ENCODE measurements at regions not wholly inside any gene's neighbourhood (a gene's known extent, or its start where the extent isn't known, plus 50 kb on each side); places are given as distances from the start of the nearest gene placed in this dataset.
A peak's percentile ranks its signal among the peaks of the same experiment; 100 is the strongest.

DNA sequence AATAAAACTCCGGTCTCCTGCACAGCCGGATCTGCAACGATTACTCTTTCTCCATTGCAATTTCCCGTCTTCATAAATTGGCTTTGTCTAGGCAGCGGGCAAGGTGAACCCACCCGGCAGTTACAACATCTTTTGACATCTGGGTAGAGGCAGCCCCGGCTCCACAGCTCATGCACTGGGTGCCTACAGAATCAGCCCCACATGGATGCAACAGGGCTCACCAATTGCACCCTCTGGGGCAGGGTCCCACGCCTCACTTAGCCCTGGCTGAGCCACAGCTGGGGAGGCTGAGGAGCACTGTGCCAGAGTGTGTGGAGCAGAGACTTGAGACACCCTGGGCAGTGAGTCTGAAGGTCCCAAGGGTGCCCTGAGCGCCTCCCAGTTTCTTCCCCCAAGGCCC is 710.2 kb downstream of the TBC1D22A start:
- DNase-seq: no peak

DNA sequence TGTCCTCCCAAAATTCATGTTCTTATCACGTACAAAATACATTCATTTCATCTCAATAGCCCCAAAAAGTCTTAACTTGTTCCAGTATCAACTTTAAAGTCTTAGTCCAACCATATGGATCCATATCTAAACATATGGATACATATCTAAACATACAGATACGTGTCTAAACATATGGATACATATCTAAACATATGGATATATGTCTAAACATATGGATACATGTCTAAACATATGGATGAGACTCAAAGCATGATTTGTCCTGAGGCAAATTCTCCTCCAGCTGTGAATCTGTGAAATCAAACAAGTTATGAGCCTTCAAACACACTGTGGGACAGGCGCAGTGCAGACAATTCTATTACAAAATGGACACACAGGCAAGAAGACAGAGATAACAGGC is 709.0 kb downstream of the TBC1D22A start:
- no peak for DNase-seq

DNA sequence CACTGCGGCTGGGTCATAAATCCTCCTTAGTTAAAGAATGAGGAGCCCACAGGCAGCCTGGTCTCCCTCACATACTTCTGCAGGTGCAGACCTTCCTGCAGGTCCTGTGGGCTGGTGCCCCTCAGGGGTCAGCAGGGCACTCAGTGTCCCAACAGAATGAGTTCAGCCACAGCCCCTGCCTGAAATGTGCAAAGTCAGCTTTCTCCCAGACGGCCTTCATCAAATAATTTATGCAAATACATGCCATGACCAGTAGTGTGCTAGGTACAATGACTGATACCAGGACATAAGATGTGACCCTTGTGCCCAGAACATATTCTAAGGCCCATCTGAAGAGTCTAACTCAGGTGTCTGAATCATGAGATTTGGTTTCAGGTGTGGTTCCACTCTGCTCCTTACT is 703.4 kb downstream of the TBC1D22A start:
- no peak for DNase-seq

- DNase-seq: no peak
Observed at GRCh38 chr22:47465222-47465621, 702.8 kb downstream of the TBC1D22A start.

GRCh38 chr22:47463220-47463619 is 700.8 kb downstream of the TBC1D22A start:
- DNase-seq: no peak

GRCh38 chr22:47460861-47461260 is 698.4 kb downstream of the TBC1D22A start:
- DNase-seq: no peak

DNA sequence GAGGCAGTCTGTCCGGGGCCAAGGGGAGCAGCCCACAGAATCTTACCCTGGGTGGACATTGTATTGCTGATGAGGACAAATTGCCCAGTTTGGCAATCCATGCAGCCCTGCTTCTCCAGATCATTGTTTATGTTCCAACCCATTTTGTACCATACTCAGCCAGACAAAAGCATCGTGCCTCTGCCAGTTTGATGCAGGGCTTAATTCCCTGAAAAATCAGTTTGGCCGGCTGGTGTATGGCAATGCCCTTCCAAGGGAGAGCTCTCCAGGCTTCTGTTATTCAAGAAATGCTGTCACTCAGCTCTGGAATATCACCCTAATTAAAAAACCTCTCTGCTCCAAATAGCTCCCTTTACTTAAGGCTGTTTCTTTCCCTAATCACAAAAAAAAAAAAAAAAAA is 697.7 kb downstream of the TBC1D22A start:
- DNase-seq: no peak

DNA sequence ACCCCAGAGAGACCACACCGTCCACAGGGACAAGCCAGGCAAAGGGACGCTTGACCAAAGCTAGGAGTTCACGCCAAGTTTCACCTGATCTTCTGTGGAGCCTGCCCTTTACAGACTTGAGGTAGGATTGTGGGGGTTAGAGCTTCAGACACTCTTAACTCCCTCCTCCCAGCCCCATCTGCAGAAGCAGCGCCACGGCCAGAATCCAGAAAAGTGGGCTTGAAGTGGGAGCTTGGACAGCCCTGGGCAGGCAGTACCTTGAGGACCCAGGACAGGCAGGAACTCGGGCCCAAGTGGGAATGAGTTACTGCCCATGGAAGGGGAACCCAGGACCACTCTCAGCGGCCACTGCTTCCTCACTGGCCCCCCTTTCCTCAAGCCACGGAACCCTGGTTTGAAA is 695.9 kb downstream of the TBC1D22A start:
- no peak for DNase-seq

GRCh38 chr22:47457509-47458300 is 695.3 kb downstream of the TBC1D22A start:
- no peak for DNase-seq

DNA sequence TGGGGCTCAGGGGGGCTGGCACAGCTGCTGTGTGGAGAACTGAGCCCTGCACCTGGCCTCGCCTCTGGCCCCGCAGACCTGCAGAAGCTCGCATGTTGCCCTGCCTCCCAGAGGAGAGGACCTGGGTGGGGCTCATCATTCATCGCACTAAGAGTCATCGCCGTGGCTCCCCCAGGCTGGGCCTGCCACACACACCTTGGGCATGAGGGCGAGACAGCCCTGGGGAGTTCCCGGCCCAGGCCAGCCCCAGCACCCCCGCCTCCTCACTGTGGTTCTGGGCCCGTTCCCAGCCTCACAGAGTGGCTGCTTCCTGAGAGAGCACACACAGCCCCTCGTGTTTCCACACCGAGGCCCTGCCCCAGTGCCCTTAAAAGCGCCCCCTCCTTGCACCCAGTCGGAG is 694.6 kb downstream of the TBC1D22A start:
- DNase-seq: no peak

DNA sequence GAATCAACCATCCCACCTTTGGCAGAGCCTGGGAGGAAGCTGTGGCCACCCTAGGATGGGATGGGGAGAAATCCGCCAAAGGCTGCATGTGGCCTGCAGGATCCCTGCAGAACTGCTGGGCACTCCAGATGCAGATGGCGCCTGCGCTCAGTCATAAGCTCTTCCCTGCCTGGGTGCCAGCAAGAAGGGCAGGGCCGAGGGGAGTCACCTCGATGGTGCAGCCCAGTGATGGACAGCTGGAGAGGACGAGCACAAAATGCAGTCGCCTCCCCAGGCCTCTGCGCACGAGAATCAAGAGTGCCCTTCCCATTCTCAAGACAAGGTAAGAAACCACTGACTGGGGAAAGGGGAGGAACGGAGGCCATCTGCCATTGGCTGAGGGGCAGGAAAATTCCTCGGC is 693.6 kb downstream of the TBC1D22A start:
- no peak for DNase-seq

GRCh38 chr22:47453049-47453448 is 690.6 kb downstream of the TBC1D22A start:
- DNase-seq: no peak

DNA sequence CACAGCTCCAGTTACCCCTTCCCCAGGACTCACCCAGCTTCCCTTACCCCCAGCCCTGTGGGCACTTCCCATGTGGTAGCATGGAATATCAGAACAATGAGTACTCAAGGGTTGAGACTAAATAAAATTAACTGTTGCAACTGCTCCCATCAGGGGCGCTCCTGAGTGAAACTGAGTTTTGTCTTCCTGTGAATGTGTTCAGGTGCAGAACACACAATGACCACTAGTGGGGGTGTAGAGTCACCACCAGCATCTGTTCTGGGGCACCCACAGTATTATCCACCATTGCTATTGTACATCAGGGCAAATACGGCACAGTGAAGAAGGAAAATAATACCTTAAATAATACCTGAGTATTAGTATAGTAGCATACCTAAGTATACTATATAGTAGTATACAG is 689.7 kb downstream of the TBC1D22A start:
- DNase-seq: peak; percentile 18

DNA sequence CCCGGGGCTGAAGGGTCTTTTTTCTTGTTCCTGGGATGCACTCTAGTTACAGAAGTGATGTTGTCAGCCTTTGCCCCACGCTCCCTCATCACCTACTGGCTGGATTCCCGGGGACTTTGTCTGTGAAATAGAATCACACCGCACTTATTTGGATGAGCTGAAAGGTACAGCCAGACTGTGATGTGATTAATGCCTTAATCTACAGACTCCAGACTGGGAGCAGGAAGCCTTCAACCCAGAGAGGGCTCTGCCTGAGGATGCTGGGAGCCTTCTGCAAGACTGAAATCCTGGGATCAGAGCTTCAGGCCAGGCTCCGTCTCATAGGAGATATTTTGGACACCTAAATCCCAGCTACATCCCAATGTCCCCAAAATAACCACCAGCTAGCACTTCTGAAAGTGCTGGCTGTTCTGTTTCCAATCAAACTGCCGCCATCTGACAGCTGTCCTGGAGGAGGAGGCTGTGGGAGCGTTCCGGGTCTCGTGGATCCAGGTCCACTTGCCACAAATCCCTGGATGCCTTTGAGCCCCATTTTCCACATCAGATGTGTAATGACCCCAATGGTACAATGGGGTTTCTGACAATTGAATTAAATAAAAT is 688.5 kb downstream of the TBC1D22A start:
- DNase-seq: no peak

DNA sequence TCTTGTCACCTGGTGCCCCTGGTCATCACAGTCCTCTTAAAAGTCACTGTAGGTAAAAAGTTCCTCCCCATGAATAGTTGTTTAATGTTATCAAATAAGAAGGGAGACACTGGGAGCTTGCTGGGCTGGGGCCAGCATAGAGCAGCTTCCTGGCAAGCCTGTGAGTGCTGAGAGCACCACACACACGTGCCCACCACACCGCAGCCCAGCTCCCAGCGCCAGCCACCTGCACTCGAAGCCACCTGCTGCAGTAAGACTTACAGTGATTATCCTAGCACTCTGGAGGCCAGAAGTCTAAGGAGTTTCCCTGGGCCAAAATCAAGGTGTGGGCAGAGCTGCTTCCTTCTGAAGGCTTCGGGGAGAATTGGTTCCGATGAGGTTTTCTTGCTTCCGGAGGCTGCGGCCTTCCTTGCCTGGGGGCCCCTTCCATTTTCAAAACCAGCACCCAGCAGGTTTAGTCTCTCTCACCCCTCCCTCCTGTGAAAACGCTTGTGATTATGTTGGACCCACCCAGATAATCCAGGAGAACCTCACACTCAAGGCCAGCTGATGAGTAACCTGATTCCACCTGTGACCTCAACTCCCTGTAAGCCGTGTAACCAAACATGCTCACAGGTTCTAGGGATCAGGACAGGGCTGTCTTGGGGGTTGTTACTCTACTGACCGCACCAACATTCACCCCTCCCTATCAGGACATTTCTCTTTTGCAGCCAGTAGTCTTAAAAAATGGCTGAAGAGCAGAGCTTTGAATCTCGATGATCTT is 687.2 kb downstream of the TBC1D22A start:
- no peak for DNase-seq

DNA sequence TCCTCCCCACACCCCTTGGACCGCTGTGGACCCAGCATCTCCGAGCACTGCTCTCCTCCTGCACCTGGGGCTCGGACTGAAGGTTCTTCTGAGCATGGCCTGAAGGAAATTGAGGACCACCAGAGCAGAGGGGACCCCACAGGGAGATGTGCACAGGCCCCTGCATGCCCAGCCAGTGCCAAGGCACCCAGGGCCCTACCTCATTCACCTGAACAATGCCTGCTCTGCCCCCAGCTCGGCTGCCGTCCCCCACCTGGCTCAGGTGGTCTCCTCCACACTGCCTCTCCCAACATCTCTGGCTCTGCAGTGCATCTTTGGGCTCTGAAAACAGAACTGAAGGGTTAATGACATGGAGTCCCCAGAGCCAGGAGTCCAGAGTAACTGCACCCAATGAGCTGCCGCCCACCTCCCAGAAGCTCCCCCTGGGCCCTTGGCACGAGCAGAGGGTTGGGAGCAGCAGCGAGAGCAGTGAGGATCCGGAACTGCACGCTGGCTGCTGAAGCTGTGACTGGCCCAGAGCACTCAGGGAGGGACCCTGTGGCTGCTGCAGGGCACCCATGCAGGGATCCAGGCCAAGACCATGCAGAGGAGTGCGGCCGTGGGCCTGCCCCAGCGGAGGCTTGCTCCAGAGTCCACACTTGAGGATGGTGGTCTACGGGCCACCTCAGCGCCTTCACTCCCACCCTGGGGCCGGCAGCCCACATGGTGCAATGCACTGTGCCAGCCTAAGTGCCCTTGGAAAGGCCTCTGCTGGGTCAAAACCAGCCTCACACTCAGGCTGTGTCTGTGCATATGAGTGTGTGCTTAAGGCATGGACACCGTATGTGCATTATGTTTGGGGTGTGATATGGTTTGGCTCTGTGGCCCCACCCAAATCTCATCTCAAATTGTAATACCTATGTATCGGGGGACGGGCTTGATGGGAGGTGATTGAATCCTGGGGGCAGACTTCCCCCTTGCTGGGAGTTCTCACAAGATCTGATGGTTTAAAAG is 686.1 kb downstream of the TBC1D22A start:
- no peak for DNase-seq

DNA sequence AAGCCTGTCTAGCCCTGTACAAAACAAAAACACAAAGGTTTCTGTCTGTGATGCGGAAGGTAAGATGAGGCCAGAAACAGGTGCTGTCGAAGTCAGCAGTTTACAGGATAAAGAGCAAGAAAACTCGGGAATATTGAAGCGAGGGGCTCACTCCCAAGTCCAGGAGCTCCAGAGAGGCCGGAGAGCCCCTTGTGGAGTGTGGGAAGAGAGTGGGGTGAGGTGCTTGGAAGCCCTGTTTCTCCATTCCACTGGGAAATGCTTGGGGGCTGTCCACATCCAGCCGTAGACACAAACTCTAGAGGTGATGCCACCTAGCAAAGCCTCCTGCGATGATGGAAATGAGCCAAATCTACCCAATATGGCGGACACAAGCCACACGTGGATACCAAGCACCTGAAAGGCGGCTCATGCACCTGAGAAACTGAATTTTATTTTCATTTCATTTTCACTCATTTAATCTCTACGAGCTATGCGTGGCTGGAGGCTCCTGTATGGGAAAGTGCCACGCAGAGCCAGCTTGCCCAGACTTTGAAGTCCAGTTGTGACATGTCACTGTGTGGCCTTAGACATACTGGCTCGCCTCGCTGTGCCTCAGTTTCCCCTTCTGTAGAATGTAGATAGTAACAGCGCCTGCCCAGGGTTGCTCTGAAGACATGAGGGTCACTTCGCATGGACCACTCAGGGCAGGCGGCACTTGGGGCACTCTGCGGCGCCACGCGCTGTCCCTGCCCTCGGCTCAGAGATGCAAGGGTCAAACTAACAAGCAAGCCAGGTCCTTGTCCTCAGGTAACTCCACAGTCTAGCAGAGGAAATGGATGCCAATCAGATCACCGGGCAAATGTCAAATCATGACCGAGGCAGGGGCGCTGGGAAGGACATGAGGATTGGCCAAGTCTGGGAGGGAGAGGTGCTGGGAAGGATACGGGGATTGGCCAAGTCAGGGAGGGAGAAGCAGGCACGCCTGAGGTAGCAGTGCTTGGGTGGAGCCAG is 684.7 kb downstream of the TBC1D22A start:
- no peak for DNase-seq

DNA sequence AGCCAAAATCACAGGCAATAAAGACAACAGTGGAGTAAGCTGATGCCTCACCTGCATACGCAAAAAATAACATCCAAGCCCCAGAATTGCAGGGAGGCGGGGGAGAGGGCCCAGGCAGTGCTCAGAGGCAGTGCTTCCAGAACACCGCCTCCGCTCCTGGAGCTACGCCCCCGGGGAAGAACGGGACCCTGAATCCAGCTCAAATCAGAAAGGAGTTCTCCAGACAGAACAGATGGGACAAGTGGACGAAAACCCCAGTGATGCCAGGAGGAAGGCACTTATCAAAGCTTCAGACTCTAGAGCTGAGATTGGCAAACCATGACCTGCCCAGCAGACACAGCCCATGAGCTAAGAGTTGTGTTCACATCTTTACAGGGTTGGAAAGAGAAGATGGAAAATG is 683.9 kb downstream of the TBC1D22A start:
- DNase-seq: no peak

- DNase-seq: no peak
Observed at GRCh38 chr22:47445716-47446290, 683.4 kb downstream of the TBC1D22A start.

DNA sequence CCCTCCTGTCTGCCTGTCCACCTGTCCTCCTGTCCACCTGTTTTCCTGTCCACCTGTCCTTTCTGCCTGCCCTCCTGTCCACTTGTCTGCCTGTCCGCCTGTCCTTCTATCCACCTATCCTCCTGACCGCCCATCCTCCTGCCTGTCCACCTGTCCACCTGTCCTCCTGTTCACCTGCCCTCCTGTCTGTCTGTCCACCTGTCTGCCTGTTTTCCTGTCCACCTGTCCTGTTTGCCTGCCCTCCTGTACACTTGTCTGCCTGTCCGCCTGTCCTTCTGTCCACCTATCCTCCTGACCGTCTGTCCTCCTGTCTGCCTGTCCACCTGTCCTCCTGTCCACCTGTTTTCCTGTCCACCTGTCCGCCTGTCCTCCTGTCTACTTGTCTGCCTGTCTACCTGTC is 682.8 kb downstream of the TBC1D22A start:
- no peak for DNase-seq

- DNase-seq: no peak
Observed at GRCh38 chr22:47444746-47445065, 682.3 kb downstream of the TBC1D22A start.

All from activated CD4-positive, alpha-beta T cell treated with anti-CD3 and anti-CD28 coated beads, Interleukin-2, amount 50 U/mL, for 16 hours (primary cell).